Psoas muscle (tissue), 7 donors: ENCODE measurements at regions not wholly inside any gene's neighbourhood (a gene's known extent, or its start where the extent isn't known, plus 50 kb on each side); places are given as distances from the start of the nearest gene placed in this dataset.

Source experiments
- ATAC-seq, 4 donors: fragments of 200-7000 bp; cut with Tn5 transposase; one replicate each; pipeline ENCODE4 v1.9.1; 2020; ENCODE audit warnings: moderate library complexity in 3 of 4, mild to moderate bottlenecking in 2 of 4
- DNase-seq, 2 donors: peaks; one replicate each; pipeline ENCODE4 v3.0.0-alpha.2; 2020
- H3K27ac ChIP-seq: fragments of 200-600 bp; one replicate; pipeline ENCODE4 v1.8.0; 2022
- H3K27me3 ChIP-seq, 3 donors: fragments of 200-600 bp in 1 of 3; one replicate each; pipeline versions ENCODE4 v1.6.1 to v1.8.0; 2013 to 2022; ENCODE audit warnings: low read length in 2 of 3, mild to moderate bottlenecking in 2 of 3, moderate library complexity in 1 of 3; ENCODE audit not compliant: insufficient read depth in 3 of 3
- H3K36me3 ChIP-seq, 2 donors: fragments of 200-600 bp in 1 of 2; one replicate each; pipeline versions ENCODE4 v1.6.1 to v1.8.0; 2013 to 2022; ENCODE audit warnings: low read depth in 1 of 2, mild to moderate bottlenecking in 1 of 2, moderate library complexity in 1 of 2; ENCODE audit not compliant: insufficient read depth in 1 of 2
- H3K4me1 ChIP-seq: fragments of 200-600 bp; one replicate; pipeline ENCODE4 v1.8.0; 2022
- H3K4me3 ChIP-seq: fragments of 200-600 bp; one replicate; pipeline ENCODE4 v1.8.0; 2022; ENCODE audit warnings: mild to moderate bottlenecking
- H3K9me3 ChIP-seq: fragments of 200-600 bp; one replicate; pipeline ENCODE4 v1.8.0; 2022
- CTCF ChIP-seq: fragments of 200-600 bp; IDR thresholded peaks from one replicate; pipeline ENCODE4 v1.8.0; 2022; ENCODE audit warnings: antibody characterized with exemption
- WGBS, 3 donors: extraction: QIAGEN DNeasy Blood & Tissue Kit; methylation state at CpG; one replicate each; pipeline versions ENCODE4 v1.1.6 to v1.1.7; 2013; 5-methylcytosine and 5-hydroxymethylcytosine counted together
- intact Hi-C, 2 donors: fragments of 100-400 bp; cut with DNase I; formaldehyde crosslinking; loops; one replicate each; pipeline versions ENCODE4 v1.11.0 to v1.14.2; 2022
- donor health status: healthy with polysubstance abuse.
- donor health status: DM: no; HTN: no; CAD: no; lungs with moderate emphysema.
- donor health status: Bipolar disorder and iron deficiency.
- donor health status: healthy.
- donor health status: DM: yes; HTN: yes; CAD: no.
- donor health status: DM: no; HTN: no; CAD: no.
- donor health status: DM: yes; HTN: yes; CAD: no.

- no peak for TF ChIP-seq CTCF
- DNase-seq: no peak
- Histone ChIP-seq H3K9me3 (no peaks in the 10 kb centered on the region), H3K36me3 (no peaks in the 10 kb centered on the region), H3K27me3 (peaks cover 0 to 13% (median 0%) of the 10 kb centered on the region in 3 donors), H3K27ac (no peak overlapping the region), H3K4me1 (no peaks in the 10 kb centered on the region), H3K4me3 (no peak overlapping the region)
- 33 to 35% (median 33%) methylated on average over 1 of the region's 1 CpG for WGBS, 3 donors
- ATAC-seq: no peak
- intact Hi-C loops: no loop called here
Observed at GRCh38 chrX:134144231-134144630, 92.8 kb upstream of the CCDC160 start.

- DNase-seq (no peak), ATAC-seq (no peak)
- H3K36me3 ChIP-seq: no peaks in the 10 kb centered on the region
- intact Hi-C loops: no loop called here
- H3K27ac ChIP-seq: no peak overlapping the region
- no peak overlapping the region for H3K4me3 ChIP-seq
- peaks cover 0 to 13% (median 0%) of the 10 kb centered on the region in 3 donors for H3K27me3 ChIP-seq
- no peak for TF ChIP-seq CTCF
- no peaks in the 10 kb centered on the region for H3K9me3 ChIP-seq
- WGBS, 3 donors: 73 to 81% (median 77%) methylated on average over 6 of the region's 6 CpGs
- H3K4me1 ChIP-seq: no peaks in the 10 kb centered on the region
Observed at GRCh38 chrX:134146493-134146892, 90.5 kb upstream of the CCDC160 start.

GRCh38 chrX:134148172-134148692, 88.8 kb upstream of the CCDC160 start:
- H3K9me3 ChIP-seq: no peaks in the 10 kb centered on the region
- ATAC-seq (no peak), DNase-seq (no peak)
- no peak for TF ChIP-seq CTCF
- no peaks in the 10 kb centered on the region for H3K36me3 ChIP-seq
- no peak overlapping the region for H3K27ac ChIP-seq
- 47 to 52% (median 48%) methylated on average over 9 of the region's 9 CpGs for WGBS, 3 donors
- H3K27me3 ChIP-seq: peaks cover 0 to 13% (median 0%) of the 10 kb centered on the region in 3 donors
- intact Hi-C loops: no loop called here
- no peaks in the 10 kb centered on the region for H3K4me1 ChIP-seq
- no peak overlapping the region for H3K4me3 ChIP-seq

DNA sequence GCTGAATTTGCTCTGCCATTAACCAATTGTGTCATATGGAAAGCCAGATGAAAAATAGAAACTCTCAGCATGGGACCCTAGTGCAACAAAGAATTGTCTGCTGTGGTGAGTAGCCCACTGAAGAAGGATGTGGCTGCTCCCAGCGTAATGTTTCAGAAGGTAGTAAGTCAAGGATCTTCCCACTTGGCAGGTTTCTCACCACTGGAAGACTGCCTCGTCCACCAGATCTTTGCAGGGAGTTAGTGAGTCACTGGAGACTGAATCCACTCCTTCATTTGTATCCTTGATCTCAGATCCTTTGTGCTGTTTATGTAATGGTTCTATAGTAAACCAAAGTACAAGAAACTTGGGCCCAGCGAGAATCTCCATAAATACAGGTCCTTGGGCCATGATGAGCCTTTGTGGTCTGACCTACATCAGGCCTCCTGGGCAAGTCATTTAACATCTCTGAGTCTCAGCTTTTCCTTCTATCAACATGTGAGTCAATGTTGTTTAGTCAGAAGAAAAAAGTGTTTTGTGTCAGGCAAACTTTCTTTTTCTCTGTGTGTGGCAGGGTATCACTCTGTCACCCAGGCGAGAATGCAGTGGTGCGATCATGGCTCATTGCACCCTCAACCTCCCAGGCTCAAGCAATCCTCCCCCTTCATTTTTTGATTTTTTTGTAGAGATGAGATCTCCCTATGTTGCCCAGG, 78.0 kb upstream of the CCDC160 start:
- no peaks in the 10 kb centered on the region for H3K4me1 ChIP-seq
- no peak overlapping the region for H3K27ac ChIP-seq
- no peak for ATAC-seq
- peaks cover 0 to 5% (median 0%) of the 10 kb centered on the region in 3 donors for H3K27me3 ChIP-seq
- no peaks in the 10 kb centered on the region for H3K36me3 ChIP-seq
- intact Hi-C loops: no loop called here
- H3K4me3 ChIP-seq: no peak overlapping the region
- H3K9me3 ChIP-seq: no peaks in the 10 kb centered on the region
- DNase-seq: no peak
- no peak for TF ChIP-seq CTCF
- 85 to 89% (median 89%) methylated on average over 5 of the region's 5 CpGs for WGBS, 3 donors

- Histone ChIP-seq H3K36me3 (no peaks in the 10 kb centered on the region), H3K4me3 (no peak overlapping the region), H3K4me1 (no peaks in the 10 kb centered on the region), H3K9me3 (no peaks in the 10 kb centered on the region), H3K27ac (no peak overlapping the region), H3K27me3 (peaks cover 0 to 10% (median 0%) of the 10 kb centered on the region in 3 donors)
- no peak for TF ChIP-seq CTCF
- ATAC-seq (no peak), DNase-seq (no peak)
- intact Hi-C loops: no loop called here
- WGBS, 3 donors: 48 to 56% (median 54%) methylated on average over 2 of the region's 2 CpGs
Observed at GRCh38 chrX:134161162-134161561, 75.8 kb upstream of the CCDC160 start.
